NT2/D1 (cell line): ENCODE measurements at regions not wholly inside any gene's neighbourhood (a gene's known extent, or its start where the extent isn't known, plus 50 kb on each side); places are given as distances from the start of the nearest gene placed in this dataset.

ENCODE experiments used
- YY1 ChIP-seq: IDR thresholded peaks from 2 replicates; pipeline ENCODE4 v1.6.1; 2011; ENCODE audit not compliant: insufficient read length, insufficient read depth
- ZNF274 ChIP-seq: IDR thresholded peaks from 2 replicates; pipeline ENCODE4 v1.6.1; 2011; ENCODE audit warnings: mild to moderate bottlenecking, low read depth, low read length

DNA sequence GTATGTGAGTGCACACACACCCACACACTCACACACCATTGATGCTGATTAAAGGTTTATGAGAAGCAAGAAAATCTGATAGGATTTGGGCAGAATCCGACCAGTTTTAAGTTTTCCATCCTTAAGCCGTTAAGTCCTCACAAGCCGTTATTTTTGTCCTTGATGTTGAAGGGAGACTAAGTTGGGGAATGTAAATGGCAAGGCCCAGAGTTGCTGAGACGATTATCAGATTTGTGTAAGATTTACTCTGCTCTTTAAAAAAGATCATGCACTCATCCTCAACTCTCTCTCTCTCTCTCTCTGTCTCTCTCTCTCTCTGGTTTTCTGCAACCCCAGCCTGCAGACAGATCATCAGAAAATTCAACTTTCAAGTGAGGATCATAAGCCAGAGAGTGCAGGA, 238.8 kb downstream of the SMAD2 start:
- TF ChIP-seq ZNF274 (no peak), YY1 (no peak)
